ENCODE measurements at regions not wholly inside any gene's neighbourhood (a gene's known extent, or its start where the extent isn't known, plus 50 kb on each side); places are given as distances from the start of the nearest gene placed in this dataset.

- TF ChIP-seq CTCF (IDR thresholded peaks at IDR 0.05) (no peak), EP300 (IDR thresholded peaks at IDR 0.05) (no peak)
Observed at GRCh38 chr3:187804745-187805121, 59.5 kb upstream of the BCL6 start.
